HepG2 (cell line): ENCODE measurements at regions not wholly inside any gene's neighbourhood (a gene's known extent, or its start where the extent isn't known, plus 50 kb on each side); places are given as distances from the start of the nearest gene placed in this dataset.

Source experiments
- ARNT2 ChIP-seq: sonication (generic); formaldehyde crosslinking; IDR thresholded peaks from 2 replicates; pipeline ENCODE4 v1.8.0; 2022; ENCODE audit warnings: mild to moderate bottlenecking, low read depth, missing genetic modification reagents, moderate library complexity
- FOXK2 ChIP-seq: fragments of 450-650 bp; IDR thresholded peaks from 2 replicates; pipeline ENCODE4 v1.6.1; 2016
- FUBP1 ChIP-seq: sonication (generic); formaldehyde crosslinking; IDR thresholded peaks from 2 replicates; pipeline ENCODE4 v1.5.1; 2020; ENCODE audit warnings: missing genetic modification reagents, mild to moderate bottlenecking, borderline replicate concordance
- MTF1 ChIP-seq: sonication (generic); formaldehyde crosslinking; IDR thresholded peaks from 2 replicates; pipeline ENCODE4 v1.5.0; 2020; ENCODE audit warnings: missing genetic modification reagents
- NBN ChIP-seq: fragments of 450-650 bp; conservative IDR thresholded peaks from 2 replicates; pipeline ENCODE4 v1.6.1; 2017
- PHF8 ChIP-seq: sonication (generic); formaldehyde crosslinking; IDR thresholded peaks from 2 replicates; pipeline ENCODE4 v1.5.0; 2020; ENCODE audit warnings: missing genetic modification reagents
- U2AF1 ChIP-seq: fragments of 200-400 bp; formaldehyde crosslinking; optimal IDR thresholded peaks from 2 replicates; pipeline ENCODE3; 2017; ENCODE audit warnings: mild to moderate bottlenecking, low read depth, low read length
- ZNF407 ChIP-seq: sonication (generic); formaldehyde crosslinking; IDR thresholded peaks from one replicate; pipeline ENCODE4 v1.5.1; 2020; ENCODE audit warnings: mild to moderate bottlenecking, missing genetic modification reagents; ENCODE audit errors: not compliant biosample characterization
- ZNF839 ChIP-seq: sonication (generic); formaldehyde crosslinking; IDR thresholded peaks from 2 replicates; pipeline ENCODE4 v1.4.0; 2020; ENCODE audit warnings: missing genetic modification reagents, mild to moderate bottlenecking, borderline replicate concordance

DNA sequence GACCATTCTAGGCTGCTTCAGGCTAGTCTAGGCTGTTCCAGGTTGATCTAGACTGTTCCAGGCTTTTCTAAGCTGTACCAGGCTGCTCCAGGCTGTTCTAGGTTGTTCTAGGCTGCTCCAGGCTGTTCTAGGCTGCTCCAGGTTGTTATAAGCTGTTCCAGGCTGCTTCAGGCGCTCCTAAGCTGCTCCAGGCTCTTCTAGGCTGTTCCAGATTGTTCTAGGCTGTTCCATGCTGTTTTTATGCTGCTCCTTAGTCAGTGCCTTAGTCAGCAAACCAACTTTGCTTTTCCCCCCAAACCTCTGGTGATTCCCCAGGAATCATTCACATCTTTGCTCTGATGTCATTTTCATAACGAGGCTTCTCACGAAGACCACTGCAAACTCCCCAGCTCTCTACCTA lies 171.4 kb upstream of the GALNT2 start (continued):
- TF ChIP-seq NBN (no peak), PHF8 (no peak), ZNF839 (CRISPR knock-in tag) (no peak), ARNT2 (CRISPR knock-in tag) (no peak), U2AF1 (no peak), FUBP1 (CRISPR knock-in tag) (no peak), FOXK2 (no peak), ZNF407 (no peak), MTF1 (no peak)
